ENCODE measurements at regions not wholly inside any gene's neighbourhood (a gene's known extent, or its start where the extent isn't known, plus 50 kb on each side); places are given as distances from the start of the nearest gene placed in this dataset.

- ATAC-seq: no peak
- no peak for DNase-seq
- Histone ChIP-seq H3K27me3 (no peaks in the 10 kb centered on the region), H3K9me3 (no peaks in the 10 kb centered on the region), H3K4me3 (no peak overlapping the region), H3K4me1 (peaks cover 0 to 3% (median 0%) of the 10 kb centered on the region in 12 donors), H3K36me3 (no peaks in the 10 kb centered on the region), H3K27ac (no peak overlapping the region)
- 77 to 87% (median 84%) methylated on average over 3 of the region's 3 CpGs for WGBS, 4 donors
- intact Hi-C loops (cut with DNase I): no loop called here
- TF ChIP-seq CTCF (IDR thresholded peaks at IDR 0.05) (no peak), POLR2A (IDR thresholded peaks at IDR 0.05) (no peak)
Measured at GRCh38 chr6:168746013-168746412, 305.0 kb downstream of the SMOC2 start.

- intact Hi-C loops (cut with DNase I): no loop called here
- TF ChIP-seq POLR2A (IDR thresholded peaks at IDR 0.05) (no peak), CTCF (IDR thresholded peaks at IDR 0.05) (no peak)
Measured at GRCh38 chr6:168744861-168745260, 303.9 kb downstream of the SMOC2 start.

GRCh38 chr6:168741942-168742782 is 301.2 kb downstream of the SMOC2 start:
- Histone ChIP-seq H3K4me3 (no peak overlapping the region), H3K9me3 (peaks cover 0 to 21% (median 13%) of the 10 kb centered on the region in 12 donors), H3K4me1 (peaks cover 0 to 2% (median 0%) of the 10 kb centered on the region in 12 donors), H3K36me3 (no peaks in the 10 kb centered on the region), H3K27me3 (no peaks in the 10 kb centered on the region), H3K27ac (no peak overlapping the region)
- TF ChIP-seq CTCF (IDR thresholded peaks at IDR 0.05): no peak
- TF ChIP-seq POLR2A (IDR thresholded peaks at IDR 0.05): no peak
- ATAC-seq: peak in 1 of 4 donors; percentile 33
- intact Hi-C loops (cut with DNase I): no loop called here
- DNase-seq: no peak
- WGBS, 4 donors: 78 to 86% (median 82%) methylated on average over 23 of the region's 23 CpGs

More at GRCh38 chr6:168744861-168745260, 303.9 kb downstream of the SMOC2 start:
- Histone ChIP-seq H3K36me3 (no peaks in the 10 kb centered on the region), H3K4me3 (no peak overlapping the region), H3K9me3 (no peaks in the 10 kb centered on the region), H3K27ac (no peak overlapping the region), H3K27me3 (no peaks in the 10 kb centered on the region), H3K4me1 (peaks cover 0 to 3% (median 0%) of the 10 kb centered on the region in 12 donors)
- DNase-seq (no peak), ATAC-seq (no peak)
- WGBS, 4 donors: 76 to 85% (median 82%) methylated on average over 3 of the region's 3 CpGs

- DNase-seq (no peak), ATAC-seq (no peak)
- Histone ChIP-seq H3K4me1 (no peaks in the 10 kb centered on the region), H3K4me3 (no peak overlapping the region), H3K27ac (no peak overlapping the region), H3K36me3 (no peaks in the 10 kb centered on the region), H3K27me3 (no peaks in the 10 kb centered on the region), H3K9me3 (peaks cover 0 to 23% (median 13%) of the 10 kb centered on the region in 12 donors)
- TF ChIP-seq POLR2A (IDR thresholded peaks at IDR 0.05) (no peak), CTCF (IDR thresholded peaks at IDR 0.05) (no peak)
- 91 to 94% (median 93%) methylated on average over 3 of the region's 3 CpGs for WGBS, 4 donors
- intact Hi-C loops (cut with DNase I): no loop called here
Measured at GRCh38 chr6:168741305-168741704, 300.3 kb downstream of the SMOC2 start.

Measured in heart left ventricle (tissue), 16 donors.